D721Med (cell line): ENCODE measurements at regions not wholly inside any gene's neighbourhood (a gene's known extent, or its start where the extent isn't known, plus 50 kb on each side); places are given as distances from the start of the nearest gene placed in this dataset.

Source experiments
- DNase-seq: peaks from one replicate; pipeline ENCODE4 v3.0.0; 2011; ENCODE audit warnings: low spot score; ENCODE audit not compliant: insufficient read length
- FAIRE-seq: peaks from 2 replicates; lab custom pipeline; 2011; peaks lifted over from hg19 to GRCh38; lab: Jason Lieb, UNC
- TF ChIP-seq, protein P1 (sequence below): IDR thresholded peaks from 2 replicates; pipeline ENCODE4 v1.5.1; 2012; ENCODE audit warnings: mild to moderate bottlenecking, control low read depth; ENCODE audit not compliant: insufficient read depth; ENCODE audit errors: missing control alignments

DNA sequence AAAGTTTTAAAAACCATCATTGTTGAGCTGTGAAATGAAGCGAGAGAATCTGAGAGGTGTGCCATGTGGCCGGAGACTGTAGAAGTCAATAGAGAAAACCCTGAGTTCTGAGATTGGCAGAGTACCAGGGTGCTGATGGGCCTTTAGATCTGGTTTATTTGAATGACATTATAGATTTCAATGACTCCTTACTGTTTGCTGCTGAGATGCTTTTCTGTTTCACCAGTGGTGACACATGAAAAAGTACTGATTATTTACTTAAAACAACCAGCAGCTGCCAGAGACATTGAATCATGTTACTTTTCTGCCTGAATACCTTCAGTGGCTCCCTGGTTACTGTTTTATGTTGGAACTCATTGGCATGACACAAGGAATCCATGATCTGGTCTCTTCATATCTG, 602.7 kb upstream of the ZNF804A start:
- FAIRE-seq (no peak), DNase-seq (no peak)
- TF ChIP-seq, protein P1, sequence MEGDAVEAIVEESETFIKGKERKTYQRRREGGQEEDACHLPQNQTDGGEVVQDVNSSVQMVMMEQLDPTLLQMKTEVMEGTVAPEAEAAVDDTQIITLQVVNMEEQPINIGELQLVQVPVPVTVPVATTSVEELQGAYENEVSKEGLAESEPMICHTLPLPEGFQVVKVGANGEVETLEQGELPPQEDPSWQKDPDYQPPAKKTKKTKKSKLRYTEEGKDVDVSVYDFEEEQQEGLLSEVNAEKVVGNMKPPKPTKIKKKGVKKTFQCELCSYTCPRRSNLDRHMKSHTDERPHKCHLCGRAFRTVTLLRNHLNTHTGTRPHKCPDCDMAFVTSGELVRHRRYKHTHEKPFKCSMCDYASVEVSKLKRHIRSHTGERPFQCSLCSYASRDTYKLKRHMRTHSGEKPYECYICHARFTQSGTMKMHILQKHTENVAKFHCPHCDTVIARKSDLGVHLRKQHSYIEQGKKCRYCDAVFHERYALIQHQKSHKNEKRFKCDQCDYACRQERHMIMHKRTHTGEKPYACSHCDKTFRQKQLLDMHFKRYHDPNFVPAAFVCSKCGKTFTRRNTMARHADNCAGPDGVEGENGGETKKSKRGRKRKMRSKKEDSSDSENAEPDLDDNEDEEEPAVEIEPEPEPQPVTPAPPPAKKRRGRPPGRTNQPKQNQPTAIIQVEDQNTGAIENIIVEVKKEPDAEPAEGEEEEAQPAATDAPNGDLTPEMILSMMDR: no peak

DNA sequence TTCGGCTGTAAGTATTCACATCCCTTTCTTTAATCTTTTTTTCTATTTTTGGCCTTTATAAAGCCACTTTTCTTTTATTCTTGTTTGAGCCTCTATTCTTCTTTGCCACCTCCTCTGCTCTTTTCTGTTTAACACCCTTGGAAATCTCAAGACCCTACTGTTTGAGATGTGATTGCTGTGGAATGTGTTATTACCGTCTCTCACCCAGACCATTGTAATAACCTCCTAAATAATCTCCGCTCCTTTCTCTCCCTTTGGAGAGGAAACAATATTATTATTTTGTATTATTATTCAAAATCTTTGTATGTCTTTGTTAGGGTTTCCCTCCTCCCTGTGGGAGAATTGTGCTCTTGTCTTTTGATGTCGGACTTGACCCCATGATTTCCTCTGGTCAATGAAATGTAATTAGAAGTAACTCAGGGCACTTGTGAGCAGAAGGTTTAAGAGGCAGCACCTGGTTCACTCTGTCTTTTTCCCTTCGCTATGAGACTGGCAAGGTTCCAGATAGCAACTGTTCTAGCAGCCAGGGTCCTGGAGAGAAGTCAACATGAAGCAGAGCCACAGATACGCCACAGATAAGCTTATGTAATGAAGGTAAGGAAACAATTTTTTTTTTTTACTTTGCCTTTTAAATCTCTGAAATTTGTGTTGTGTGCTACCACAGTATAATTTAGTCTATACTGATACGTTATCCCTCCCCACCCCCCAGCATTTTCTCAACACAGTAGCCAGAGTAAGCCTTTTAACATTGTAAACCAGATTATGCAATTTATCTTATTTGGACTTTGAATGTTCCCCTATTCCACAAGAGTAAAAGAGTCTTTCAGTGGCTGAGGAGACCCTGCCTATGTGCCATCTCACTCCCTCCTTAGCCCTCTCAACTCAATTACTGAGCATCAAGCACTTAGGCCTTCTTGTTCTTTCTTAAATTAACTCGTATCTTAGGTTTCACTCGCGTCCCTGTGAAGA, 601.2 kb upstream of the ZNF804A start:
- FAIRE-seq: no peak
- TF ChIP-seq, protein P1: no peak
- no peak for DNase-seq

DNA sequence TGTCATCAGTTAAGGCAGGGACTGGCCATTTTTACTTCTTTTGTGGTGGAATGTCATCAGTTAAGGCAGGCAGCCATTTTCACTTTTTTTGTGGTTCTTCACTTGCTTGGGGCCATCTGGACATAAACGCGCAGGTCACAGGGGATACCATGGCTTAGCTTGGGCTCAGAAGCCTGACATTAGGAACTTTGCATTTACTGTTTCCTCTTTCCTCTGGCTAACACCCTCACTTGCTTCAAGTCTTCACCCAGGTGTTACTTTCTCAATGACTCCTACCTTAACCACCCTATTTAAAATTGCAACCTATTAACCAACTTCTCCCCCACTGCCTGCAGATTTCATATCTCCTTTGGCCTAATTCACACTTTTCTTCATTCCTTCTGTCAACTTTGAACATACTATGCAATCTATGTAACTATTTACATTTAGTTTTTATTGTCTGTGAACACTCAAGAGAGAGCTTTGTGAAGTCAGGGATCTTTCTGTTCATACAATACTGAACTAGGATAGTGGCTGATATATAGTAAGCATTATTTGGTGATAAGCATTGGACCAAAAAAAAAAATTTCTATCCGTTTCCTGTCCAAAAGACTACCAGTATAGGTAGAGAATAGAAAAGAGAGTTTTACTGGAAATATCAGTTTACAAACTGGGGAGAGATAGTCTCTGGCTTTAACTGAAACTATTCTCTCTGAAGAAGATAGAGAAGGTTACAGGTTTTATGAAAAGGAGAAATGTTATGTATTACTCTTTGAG, 600.1 kb upstream of the ZNF804A start:
- FAIRE-seq: no peak

DNA sequence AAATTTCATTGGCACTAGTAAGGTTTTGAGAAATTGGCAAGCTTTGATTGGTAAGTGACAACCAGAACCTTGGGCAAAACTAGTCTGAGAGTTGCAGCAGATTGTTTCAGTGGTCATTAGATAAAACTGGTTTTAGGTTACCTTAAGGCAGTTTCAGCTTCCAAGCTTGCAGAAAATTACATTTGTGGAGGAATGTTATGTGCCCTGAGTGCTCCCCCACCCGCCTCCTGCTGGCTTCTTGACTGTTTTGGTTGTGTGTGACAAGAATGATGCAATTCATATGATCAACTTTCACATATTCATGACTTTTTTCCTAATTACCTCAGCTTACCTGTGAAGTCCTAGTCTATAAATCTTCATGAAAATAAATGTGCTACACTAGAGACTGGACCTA, 599.5 kb upstream of the ZNF804A start:
- FAIRE-seq: no peak
- TF ChIP-seq, protein P1: no peak
- DNase-seq: no peak

More for the DNA sequence above, 600.1 kb upstream of the ZNF804A start:
- DNase-seq: no peak
- TF ChIP-seq, protein P1: no peak

DNA sequence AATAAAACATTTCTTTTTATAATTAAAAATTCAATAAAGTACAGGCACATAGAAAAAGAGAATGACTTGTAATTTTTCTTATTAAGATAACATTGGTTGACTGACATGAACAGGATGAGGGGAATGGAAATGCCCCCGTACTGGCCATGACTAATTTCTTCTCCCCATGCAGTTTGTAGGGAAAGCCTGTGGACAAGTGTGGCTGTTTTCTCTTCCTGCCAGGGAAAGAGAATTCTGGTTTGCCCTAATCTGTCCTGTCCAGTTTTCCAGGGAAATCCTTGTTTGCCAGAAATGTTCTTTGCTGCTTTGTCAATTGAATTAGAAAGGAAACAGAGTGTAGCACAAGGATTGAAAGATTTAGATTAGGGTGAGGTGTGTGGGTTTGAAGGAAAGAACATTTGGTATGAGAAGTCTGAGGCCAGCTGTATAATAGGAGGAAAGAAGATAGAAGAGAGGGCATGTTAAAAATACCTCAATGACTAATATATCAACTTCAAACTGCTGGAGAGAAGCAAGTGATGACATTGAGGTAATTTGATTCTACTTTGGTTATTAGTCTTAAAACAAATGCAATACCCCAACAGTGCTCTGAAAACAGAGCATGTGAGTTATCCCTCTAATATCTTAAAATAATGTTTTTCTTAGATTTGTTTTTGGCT, 593.9 kb upstream of the ZNF804A start:
- FAIRE-seq (peak; percentile 21), DNase-seq (no peak)

DNA sequence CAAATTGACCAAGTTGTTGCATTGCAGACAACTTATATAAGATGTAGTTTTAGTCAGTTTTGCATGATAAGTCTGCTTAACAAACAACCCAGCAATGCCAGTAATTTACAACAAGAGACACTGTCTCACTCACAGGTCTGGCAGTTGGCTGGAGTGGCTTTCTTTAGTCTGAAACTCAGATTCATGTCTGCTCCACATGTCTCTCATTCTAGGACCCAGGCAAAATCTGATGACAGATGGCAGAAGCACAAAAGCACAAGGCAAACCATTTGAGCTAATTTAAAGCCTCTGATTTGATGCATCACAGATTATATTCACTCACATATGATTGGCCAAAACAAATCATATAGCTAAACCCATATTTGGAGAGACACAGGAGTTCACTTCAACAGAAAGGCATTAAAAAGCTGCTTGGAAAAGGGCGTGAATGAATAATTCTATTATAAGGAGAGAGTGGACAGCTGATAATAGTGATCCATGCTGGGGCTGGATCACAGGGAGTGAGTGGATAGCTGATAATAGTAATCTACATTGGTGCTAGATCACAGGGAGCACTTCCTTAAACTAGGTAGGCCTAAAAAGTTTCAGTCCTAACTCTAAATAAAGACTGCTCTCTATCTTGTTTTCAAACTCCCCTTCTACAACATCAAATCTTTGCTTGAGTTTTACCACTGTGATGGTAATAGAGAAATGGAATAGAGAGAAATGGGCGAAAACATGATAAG, 593.2 kb upstream of the ZNF804A start:
- TF ChIP-seq, protein P1: no peak
- FAIRE-seq (peak; percentile 29), DNase-seq (no peak)

More for the DNA sequence above, 593.9 kb upstream of the ZNF804A start:
- TF ChIP-seq, protein P1: no peak
